Islet of Langerhans (tissue), 1 donor: ENCODE measurements at regions not wholly inside any gene's neighbourhood (a gene's known extent, or its start where the extent isn't known, plus 50 kb on each side); places are given as distances from the start of the nearest gene placed in this dataset.

ENCODE experiments used
- FAIRE-seq: peaks from one replicate; lab custom pipeline; 2011; peaks lifted over from hg19 to GRCh38; lab: Jason Lieb, UNC

GRCh38 chr18:29060349-29060748, 883.4 kb upstream of the CDH2 start:
- no peak for FAIRE-seq

- FAIRE-seq = no peak
Observed at GRCh38 chr18:29057703-29058102, 880.8 kb upstream of the CDH2 start.

- no peak for FAIRE-seq
Observed at GRCh38 chr18:29056800-29057199, 879.9 kb upstream of the CDH2 start.

GRCh38 chr18:29041976-29042375, 865.0 kb upstream of the CDH2 start:
- FAIRE-seq = no peak

GRCh38 chr18:29034113-29034856, 857.4 kb upstream of the CDH2 start:
- no peak for FAIRE-seq

GRCh38 chr18:29028560-29028959, 851.6 kb upstream of the CDH2 start:
- FAIRE-seq = no peak

- no peak for FAIRE-seq
Observed at GRCh38 chr18:29018976-29019375, 842.0 kb upstream of the CDH2 start.

GRCh38 chr18:29012883-29013465, 836.0 kb upstream of the CDH2 start:
- FAIRE-seq = no peak

GRCh38 chr18:29012364-29012763, 835.4 kb upstream of the CDH2 start:
- no peak for FAIRE-seq

- FAIRE-seq = no peak
Observed at GRCh38 chr18:29009250-29009803, 832.4 kb upstream of the CDH2 start.

- FAIRE-seq = no peak
Observed at GRCh38 chr18:29008809-29009208, 831.9 kb upstream of the CDH2 start.

GRCh38 chr18:29007986-29008654, 831.2 kb upstream of the CDH2 start:
- no peak for FAIRE-seq

- FAIRE-seq = no peak
Observed at GRCh38 chr18:29004921-29005320, 828.0 kb upstream of the CDH2 start.

GRCh38 chr18:29003194-29003593, 826.3 kb upstream of the CDH2 start:
- FAIRE-seq = no peak

GRCh38 chr18:29002747-29003146, 825.8 kb upstream of the CDH2 start:
- no peak for FAIRE-seq

GRCh38 chr18:28999726-29000125, 822.8 kb upstream of the CDH2 start:
- no peak for FAIRE-seq

GRCh38 chr18:28995319-28995718, 818.4 kb upstream of the CDH2 start:
- no peak for FAIRE-seq

- FAIRE-seq = no peak
Observed at GRCh38 chr18:28984731-28985130, 807.8 kb upstream of the CDH2 start.

GRCh38 chr18:28974504-28974903, 797.6 kb upstream of the CDH2 start:
- FAIRE-seq = no peak

GRCh38 chr18:28973324-28973723, 796.4 kb upstream of the CDH2 start:
- FAIRE-seq = no peak

GRCh38 chr18:28972333-28972907, 795.5 kb upstream of the CDH2 start:
- FAIRE-seq = no peak

- FAIRE-seq = no peak
Observed at GRCh38 chr18:28963481-28963880, 786.6 kb upstream of the CDH2 start.

GRCh38 chr18:28961669-28962228, 784.8 kb upstream of the CDH2 start:
- no peak for FAIRE-seq
